ENCODE measurements at regions not wholly inside any gene's neighbourhood (a gene's known extent, or its start where the extent isn't known, plus 50 kb on each side); places are given as distances from the start of the nearest gene placed in this dataset.
"Not testable (repeated sequence)": the region's sequence is repeated elsewhere in the genome, so short reads cannot be mapped to it uniquely, and the experiment has no call there.

- no peak for DNase-seq
Observed at GRCh38 chr11:38384568-38384967, 1786.5 kb upstream of the RAG2 start.

GRCh38 chr11:38365274-38365673 lies 1767.2 kb upstream of the RAG2 start:
- no peak for DNase-seq

- DNase-seq, result no peak
Observed at GRCh38 chr11:38356255-38356654, 1758.2 kb upstream of the RAG2 start.

- no peak for DNase-seq
Observed at GRCh38 chr11:38345286-38345685, 1747.2 kb upstream of the RAG2 start.

GRCh38 chr11:38341612-38342011 lies 1743.6 kb upstream of the RAG2 start:
- not testable (repeated sequence) for DNase-seq

- DNase-seq, result no peak
Observed at GRCh38 chr11:38339835-38340440, 1741.9 kb upstream of the RAG2 start.

- DNase-seq, result not testable (repeated sequence)
Observed at GRCh38 chr11:38338022-38338421, 1740.0 kb upstream of the RAG2 start.

- no peak for DNase-seq
Observed at GRCh38 chr11:38332046-38332445, 1734.0 kb upstream of the RAG2 start.

- no peak for DNase-seq
Observed at GRCh38 chr11:38330578-38330977, 1732.5 kb upstream of the RAG2 start.

GRCh38 chr11:38323961-38324761 lies 1726.1 kb upstream of the RAG2 start:
- no peak for DNase-seq

GRCh38 chr11:38315151-38315550 lies 1717.1 kb upstream of the RAG2 start:
- no peak for DNase-seq

- no peak for DNase-seq
Observed at GRCh38 chr11:38307455-38307854, 1709.4 kb upstream of the RAG2 start.

- DNase-seq, result no peak
Observed at GRCh38 chr11:38305682-38306081, 1707.6 kb upstream of the RAG2 start.

- no peak for DNase-seq
Observed at GRCh38 chr11:38304926-38305325, 1706.9 kb upstream of the RAG2 start.

GRCh38 chr11:38302564-38302963 lies 1704.5 kb upstream of the RAG2 start:
- DNase-seq, result no peak

GRCh38 chr11:38300570-38300969 lies 1702.5 kb upstream of the RAG2 start:
- no peak for DNase-seq

GRCh38 chr11:38296211-38296776 lies 1698.3 kb upstream of the RAG2 start:
- DNase-seq, result no peak

GRCh38 chr11:38282718-38283117 lies 1684.7 kb upstream of the RAG2 start:
- no peak for DNase-seq

GRCh38 chr11:38278457-38279141 lies 1680.6 kb upstream of the RAG2 start:
- DNase-seq, result no peak

- no peak for DNase-seq
Observed at GRCh38 chr11:38274031-38274430, 1676.0 kb upstream of the RAG2 start.

GRCh38 chr11:38272376-38272775 lies 1674.3 kb upstream of the RAG2 start:
- no peak for DNase-seq

GRCh38 chr11:38266691-38267090 lies 1668.7 kb upstream of the RAG2 start:
- no peak for DNase-seq

- no peak for DNase-seq
Observed at GRCh38 chr11:38256436-38256835, 1658.4 kb upstream of the RAG2 start.

- DNase-seq, result no peak
Observed at GRCh38 chr11:38254913-38255312, 1656.9 kb upstream of the RAG2 start.
